ENCODE measurements at regions not wholly inside any gene's neighbourhood (a gene's known extent, or its start where the extent isn't known, plus 50 kb on each side); places are given as distances from the start of the nearest gene placed in this dataset.

- 86 to 97% methylated on average over 6 to 8 of the region's 8 CpGs for WGBS, 2 experiments (ENCODE audit: insufficient coverage in 2 of 2)
Measured at GRCh38 chr5:5570646-5571045, 148.2 kb downstream of the ICE1 start.

GRCh38 chr5:5564898-5565297, 142.4 kb downstream of the ICE1 start:
- 83% methylated on average over 2 of the region's 4 CpGs; no CpG with 5 or more reads in 1 of the 2 experiments for WGBS, 2 experiments (ENCODE audit: insufficient coverage in 2 of 2)
- H3K4me1 ChIP-seq (ENCODE audit: control insufficient read depth, insufficient read depth, low read length, poor library complexity, severe bottlenecking), result peaks cover 3% of the 10 kb centered on the region
- no peaks in the 10 kb centered on the region for H3K36me3 ChIP-seq (ENCODE audit: control insufficient read depth, insufficient read depth, low read length)
- no peaks in the 10 kb centered on the region for H3K9me3 ChIP-seq (ENCODE audit: control insufficient read depth, low read length)
- H3K27ac ChIP-seq (ENCODE audit: low read depth, low read length, severe bottlenecking), result no peak overlapping the region
- no peak overlapping the region for H3K4me3 ChIP-seq (ENCODE audit: extremely low read depth, insufficient read depth, low read length, poor library complexity, severe bottlenecking)

More at GRCh38 chr5:5570646-5571045, 148.2 kb downstream of the ICE1 start:
- Histone ChIP-seq H3K36me3 (ENCODE audit: control insufficient read depth, insufficient read depth, low read length) (no peaks in the 10 kb centered on the region), H3K27ac (ENCODE audit: low read depth, low read length, severe bottlenecking) (no peak overlapping the region), H3K4me3 (ENCODE audit: extremely low read depth, insufficient read depth, low read length, poor library complexity, severe bottlenecking) (no peak overlapping the region), H3K4me1 (ENCODE audit: control insufficient read depth, insufficient read depth, low read length, poor library complexity, severe bottlenecking) (no peaks in the 10 kb centered on the region), H3K9me3 (ENCODE audit: control insufficient read depth, low read length) (no peaks in the 10 kb centered on the region)

- H3K9me3 ChIP-seq (ENCODE audit: control insufficient read depth, low read length), result no peaks in the 10 kb centered on the region
- WGBS, 2 experiments (ENCODE audit: insufficient coverage in 2 of 2), result 67% methylated on average over 1 of the region's 1 CpG; no CpG with 5 or more reads in 1 of the 2 experiments
- no peaks in the 10 kb centered on the region for H3K36me3 ChIP-seq (ENCODE audit: control insufficient read depth, insufficient read depth, low read length)
- peaks cover 6% of the 10 kb centered on the region for H3K4me1 ChIP-seq (ENCODE audit: control insufficient read depth, insufficient read depth, low read length, poor library complexity, severe bottlenecking)
- H3K27ac ChIP-seq (ENCODE audit: low read depth, low read length, severe bottlenecking), result peak overlapping the region; percentile 63
- no peak overlapping the region for H3K4me3 ChIP-seq (ENCODE audit: extremely low read depth, insufficient read depth, low read length, poor library complexity, severe bottlenecking)
Measured at GRCh38 chr5:5560016-5560415, 137.5 kb downstream of the ICE1 start.

- Histone ChIP-seq H3K9me3 (ENCODE audit: control insufficient read depth, low read length) (no peaks in the 10 kb centered on the region), H3K4me1 (ENCODE audit: control insufficient read depth, insufficient read depth, low read length, poor library complexity, severe bottlenecking) (peaks cover 6% of the 10 kb centered on the region), H3K4me3 (ENCODE audit: extremely low read depth, insufficient read depth, low read length, poor library complexity, severe bottlenecking) (no peak overlapping the region), H3K27ac (ENCODE audit: low read depth, low read length, severe bottlenecking) (no peak overlapping the region), H3K36me3 (ENCODE audit: control insufficient read depth, insufficient read depth, low read length) (no peaks in the 10 kb centered on the region)
- 81 to 82% methylated on average over 13 to 14 of the region's 15 CpGs for WGBS, 2 experiments (ENCODE audit: insufficient coverage in 2 of 2)
Measured at GRCh38 chr5:5558638-5559527, 136.4 kb downstream of the ICE1 start.

- WGBS, 2 experiments (ENCODE audit: insufficient coverage in 2 of 2), result 83 to 85% methylated on average over 6 of the region's 6 CpGs
- no peak overlapping the region for H3K4me3 ChIP-seq (ENCODE audit: extremely low read depth, insufficient read depth, low read length, poor library complexity, severe bottlenecking)
- no peaks in the 10 kb centered on the region for H3K36me3 ChIP-seq (ENCODE audit: control insufficient read depth, insufficient read depth, low read length)
- H3K4me1 ChIP-seq (ENCODE audit: control insufficient read depth, insufficient read depth, low read length, poor library complexity, severe bottlenecking), result peaks cover 6% of the 10 kb centered on the region
- H3K27ac ChIP-seq (ENCODE audit: low read depth, low read length, severe bottlenecking), result no peak overlapping the region
- no peaks in the 10 kb centered on the region for H3K9me3 ChIP-seq (ENCODE audit: control insufficient read depth, low read length)
Measured at GRCh38 chr5:5558102-5558501, 135.6 kb downstream of the ICE1 start.

GRCh38 chr5:5551499-5551898, 129.0 kb downstream of the ICE1 start:
- Histone ChIP-seq H3K36me3 (ENCODE audit: control insufficient read depth, insufficient read depth, low read length) (no peaks in the 10 kb centered on the region), H3K4me1 (ENCODE audit: control insufficient read depth, insufficient read depth, low read length, poor library complexity, severe bottlenecking) (no peaks in the 10 kb centered on the region), H3K9me3 (ENCODE audit: control insufficient read depth, low read length) (peaks cover 3% of the 10 kb centered on the region), H3K4me3 (ENCODE audit: extremely low read depth, insufficient read depth, low read length, poor library complexity, severe bottlenecking) (no peak overlapping the region), H3K27ac (ENCODE audit: low read depth, low read length, severe bottlenecking) (no peak overlapping the region)
- WGBS, 2 experiments (ENCODE audit: insufficient coverage in 2 of 2), result 77% methylated on average over 3 to 4 of the region's 4 CpGs

GRCh38 chr5:5546408-5546807, 123.9 kb downstream of the ICE1 start:
- H3K4me3 ChIP-seq (ENCODE audit: extremely low read depth, insufficient read depth, low read length, poor library complexity, severe bottlenecking), result no peak overlapping the region
- H3K36me3 ChIP-seq (ENCODE audit: control insufficient read depth, insufficient read depth, low read length), result no peaks in the 10 kb centered on the region
- no peak overlapping the region for H3K27ac ChIP-seq (ENCODE audit: low read depth, low read length, severe bottlenecking)
- H3K9me3 ChIP-seq (ENCODE audit: control insufficient read depth, low read length), result peaks cover 3% of the 10 kb centered on the region
- WGBS, 2 experiments (ENCODE audit: insufficient coverage in 2 of 2), result 90 to 91% methylated on average over 2 to 3 of the region's 3 CpGs
- no peaks in the 10 kb centered on the region for H3K4me1 ChIP-seq (ENCODE audit: control insufficient read depth, insufficient read depth, low read length, poor library complexity, severe bottlenecking)

GRCh38 chr5:5544094-5544663, 121.7 kb downstream of the ICE1 start:
- Histone ChIP-seq H3K4me1 (ENCODE audit: control insufficient read depth, insufficient read depth, low read length, poor library complexity, severe bottlenecking) (no peaks in the 10 kb centered on the region), H3K27ac (ENCODE audit: low read depth, low read length, severe bottlenecking) (no peak overlapping the region), H3K36me3 (ENCODE audit: control insufficient read depth, insufficient read depth, low read length) (no peaks in the 10 kb centered on the region), H3K4me3 (ENCODE audit: extremely low read depth, insufficient read depth, low read length, poor library complexity, severe bottlenecking) (no peak overlapping the region), H3K9me3 (ENCODE audit: control insufficient read depth, low read length) (no peaks in the 10 kb centered on the region)
- WGBS, 2 experiments (ENCODE audit: insufficient coverage in 2 of 2), result 84 to 94% methylated on average over 5 to 7 of the region's 8 CpGs

GRCh38 chr5:5542654-5543053, 120.2 kb downstream of the ICE1 start:
- H3K9me3 ChIP-seq (ENCODE audit: control insufficient read depth, low read length), result no peaks in the 10 kb centered on the region
- WGBS, 2 experiments (ENCODE audit: insufficient coverage in 2 of 2), result 63 to 77% methylated on average over 3 of the region's 4 CpGs
- no peak overlapping the region for H3K4me3 ChIP-seq (ENCODE audit: extremely low read depth, insufficient read depth, low read length, poor library complexity, severe bottlenecking)
- no peaks in the 10 kb centered on the region for H3K36me3 ChIP-seq (ENCODE audit: control insufficient read depth, insufficient read depth, low read length)
- H3K27ac ChIP-seq (ENCODE audit: low read depth, low read length, severe bottlenecking), result no peak overlapping the region
- no peaks in the 10 kb centered on the region for H3K4me1 ChIP-seq (ENCODE audit: control insufficient read depth, insufficient read depth, low read length, poor library complexity, severe bottlenecking)

GRCh38 chr5:5540065-5540464, 117.6 kb downstream of the ICE1 start:
- 35 to 36% methylated on average over 2 of the region's 4 CpGs for WGBS, 2 experiments (ENCODE audit: insufficient coverage in 2 of 2)
- no peaks in the 10 kb centered on the region for H3K9me3 ChIP-seq (ENCODE audit: control insufficient read depth, low read length)
- no peaks in the 10 kb centered on the region for H3K4me1 ChIP-seq (ENCODE audit: control insufficient read depth, insufficient read depth, low read length, poor library complexity, severe bottlenecking)
- no peak overlapping the region for H3K4me3 ChIP-seq (ENCODE audit: extremely low read depth, insufficient read depth, low read length, poor library complexity, severe bottlenecking)
- no peaks in the 10 kb centered on the region for H3K36me3 ChIP-seq (ENCODE audit: control insufficient read depth, insufficient read depth, low read length)
- no peak overlapping the region for H3K27ac ChIP-seq (ENCODE audit: low read depth, low read length, severe bottlenecking)

All from mesodermal cell (in vitro differentiated cells).